ENCODE measurements at regions not wholly inside any gene's neighbourhood (a gene's known extent, or its start where the extent isn't known, plus 50 kb on each side); places are given as distances from the start of the nearest gene placed in this dataset.

DNA sequence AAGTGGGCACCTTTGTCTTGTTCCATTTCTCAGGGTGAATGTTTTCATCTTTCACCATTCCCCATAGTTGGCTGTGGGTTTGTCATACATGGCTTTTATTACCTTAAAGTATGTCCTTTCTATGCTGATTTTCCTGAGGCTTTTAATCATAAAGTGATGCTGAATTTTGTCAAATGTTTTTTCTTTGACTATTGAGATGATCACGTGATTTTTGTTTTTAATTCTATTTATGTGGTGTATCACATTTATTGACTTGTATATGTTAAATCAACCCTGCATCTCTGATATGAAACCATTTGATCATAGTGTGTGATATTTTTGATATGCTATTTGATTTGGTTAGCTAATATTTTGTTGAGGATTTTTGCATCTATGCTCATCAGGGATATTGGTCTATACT, 216.4 kb upstream of the FAT3 start:
- TF ChIP-seq, protein P1, sequence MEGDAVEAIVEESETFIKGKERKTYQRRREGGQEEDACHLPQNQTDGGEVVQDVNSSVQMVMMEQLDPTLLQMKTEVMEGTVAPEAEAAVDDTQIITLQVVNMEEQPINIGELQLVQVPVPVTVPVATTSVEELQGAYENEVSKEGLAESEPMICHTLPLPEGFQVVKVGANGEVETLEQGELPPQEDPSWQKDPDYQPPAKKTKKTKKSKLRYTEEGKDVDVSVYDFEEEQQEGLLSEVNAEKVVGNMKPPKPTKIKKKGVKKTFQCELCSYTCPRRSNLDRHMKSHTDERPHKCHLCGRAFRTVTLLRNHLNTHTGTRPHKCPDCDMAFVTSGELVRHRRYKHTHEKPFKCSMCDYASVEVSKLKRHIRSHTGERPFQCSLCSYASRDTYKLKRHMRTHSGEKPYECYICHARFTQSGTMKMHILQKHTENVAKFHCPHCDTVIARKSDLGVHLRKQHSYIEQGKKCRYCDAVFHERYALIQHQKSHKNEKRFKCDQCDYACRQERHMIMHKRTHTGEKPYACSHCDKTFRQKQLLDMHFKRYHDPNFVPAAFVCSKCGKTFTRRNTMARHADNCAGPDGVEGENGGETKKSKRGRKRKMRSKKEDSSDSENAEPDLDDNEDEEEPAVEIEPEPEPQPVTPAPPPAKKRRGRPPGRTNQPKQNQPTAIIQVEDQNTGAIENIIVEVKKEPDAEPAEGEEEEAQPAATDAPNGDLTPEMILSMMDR (conservative IDR thresholded peaks at IDR 0.05; ENCODE audit: low read depth, low read length): no peak
- TF ChIP-seq EZH2 (IDR thresholded peaks at IDR 0.05; ENCODE audit: borderline replicate concordance, low read depth, low read length, poor library complexity, severe bottlenecking): no peak
